Nephron progenitor cell (in vitro differentiated cells): ENCODE measurements at regions not wholly inside any gene's neighbourhood (a gene's known extent, or its start where the extent isn't known, plus 50 kb on each side); places are given as distances from the start of the nearest gene placed in this dataset.

Experiments used
- DNase-seq: peaks from one replicate; pipeline ENCODE4 v3.0.0; 2021
- H3K27ac Mint-ChIP-seq: 2 replicates; pipeline ENCODE4 v1.8.0; 2021; ENCODE audit warnings: mild to moderate bottlenecking, moderate library complexity, mixed read lengths
- H3K27me3 Mint-ChIP-seq: 2 replicates; pipeline ENCODE4 v1.8.0; 2021; ENCODE audit warnings: mild to moderate bottlenecking, low read depth, mixed read lengths; ENCODE audit not compliant: poor library complexity
- H3K36me3 Mint-ChIP-seq: 2 replicates; pipeline ENCODE4 v1.8.0; 2021; ENCODE audit warnings: low read depth, mixed read lengths
- H3K4me1 Mint-ChIP-seq: 2 replicates; pipeline ENCODE4 v1.8.0; 2021; ENCODE audit warnings: mixed read lengths
- H3K4me3 Mint-ChIP-seq: 2 replicates; pipeline ENCODE4 v1.8.0; 2021; ENCODE audit warnings: mild to moderate bottlenecking, moderate library complexity, mixed read lengths
- H3K9me3 Mint-ChIP-seq: 2 replicates; pipeline ENCODE4 v1.8.0; 2021; ENCODE audit warnings: mild to moderate bottlenecking, moderate library complexity, mixed read lengths
- TF ChIP-seq, protein P1 (sequence below): fragments of 200-600 bp; sonication (generic); IDR thresholded peaks from 2 replicates; pipeline ENCODE4 v1.5.0; 2021; ENCODE audit warnings: antibody characterized with exemption

DNA sequence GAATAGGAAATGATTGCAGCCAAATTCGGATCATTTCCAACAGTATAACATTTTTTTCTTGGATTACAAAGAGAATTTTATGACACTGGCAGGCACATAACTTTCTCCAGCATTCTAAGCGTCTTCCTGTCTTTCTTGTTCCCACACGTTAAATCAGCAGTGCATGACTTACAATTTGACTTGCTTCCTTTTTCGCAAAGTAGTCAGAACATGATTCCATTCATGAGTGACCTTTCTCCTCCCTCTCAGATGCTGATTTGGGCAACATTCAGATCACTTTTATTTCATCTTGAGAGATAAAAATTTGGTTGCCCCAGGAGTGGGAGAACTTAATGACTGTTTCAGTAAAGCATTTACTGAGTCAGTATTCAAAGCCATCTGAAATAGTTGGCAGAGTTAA is 858.7 kb upstream of the ACVR2A start:
- H3K9me3 Mint-ChIP-seq, result no peaks in the 10 kb centered on the region
- H3K27ac Mint-ChIP-seq, result peak overlapping the region; percentile 96
- TF ChIP-seq, protein P1, sequence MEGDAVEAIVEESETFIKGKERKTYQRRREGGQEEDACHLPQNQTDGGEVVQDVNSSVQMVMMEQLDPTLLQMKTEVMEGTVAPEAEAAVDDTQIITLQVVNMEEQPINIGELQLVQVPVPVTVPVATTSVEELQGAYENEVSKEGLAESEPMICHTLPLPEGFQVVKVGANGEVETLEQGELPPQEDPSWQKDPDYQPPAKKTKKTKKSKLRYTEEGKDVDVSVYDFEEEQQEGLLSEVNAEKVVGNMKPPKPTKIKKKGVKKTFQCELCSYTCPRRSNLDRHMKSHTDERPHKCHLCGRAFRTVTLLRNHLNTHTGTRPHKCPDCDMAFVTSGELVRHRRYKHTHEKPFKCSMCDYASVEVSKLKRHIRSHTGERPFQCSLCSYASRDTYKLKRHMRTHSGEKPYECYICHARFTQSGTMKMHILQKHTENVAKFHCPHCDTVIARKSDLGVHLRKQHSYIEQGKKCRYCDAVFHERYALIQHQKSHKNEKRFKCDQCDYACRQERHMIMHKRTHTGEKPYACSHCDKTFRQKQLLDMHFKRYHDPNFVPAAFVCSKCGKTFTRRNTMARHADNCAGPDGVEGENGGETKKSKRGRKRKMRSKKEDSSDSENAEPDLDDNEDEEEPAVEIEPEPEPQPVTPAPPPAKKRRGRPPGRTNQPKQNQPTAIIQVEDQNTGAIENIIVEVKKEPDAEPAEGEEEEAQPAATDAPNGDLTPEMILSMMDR, result no peak
- no peak for DNase-seq
- H3K4me3 Mint-ChIP-seq, result no peak overlapping the region
- peaks cover 29% of the 10 kb centered on the region for H3K4me1 Mint-ChIP-seq
- no peaks in the 10 kb centered on the region for H3K36me3 Mint-ChIP-seq
- H3K27me3 Mint-ChIP-seq, result no peaks in the 10 kb centered on the region

DNA sequence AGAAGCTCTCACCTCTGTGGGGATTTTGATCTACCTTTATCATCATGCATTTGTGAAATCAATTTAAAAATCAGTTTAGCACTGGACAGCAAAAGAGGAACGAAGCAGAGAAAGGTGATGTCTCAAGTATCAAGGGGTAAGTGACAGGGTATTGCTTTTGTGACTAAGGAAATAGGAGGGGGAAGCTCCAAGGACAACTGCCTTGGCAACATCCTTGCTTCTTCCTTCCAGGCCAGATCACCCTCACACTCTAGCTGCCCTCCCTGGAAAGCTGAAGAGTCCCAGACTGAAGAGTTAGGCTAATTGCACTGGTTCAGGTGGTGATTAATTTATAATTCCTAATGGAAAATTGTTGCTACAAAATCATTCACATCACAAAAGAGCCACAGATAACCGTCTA is 859.1 kb upstream of the ACVR2A start:
- Mint-ChIP-seq H3K36me3 (no peaks in the 10 kb centered on the region), H3K27me3 (no peaks in the 10 kb centered on the region), H3K4me1 (peaks cover 29% of the 10 kb centered on the region), H3K27ac (peak overlapping the region; percentile 88), H3K9me3 (no peaks in the 10 kb centered on the region), H3K4me3 (no peak overlapping the region)
- TF ChIP-seq, protein P1, result no peak
- no peak for DNase-seq

DNA sequence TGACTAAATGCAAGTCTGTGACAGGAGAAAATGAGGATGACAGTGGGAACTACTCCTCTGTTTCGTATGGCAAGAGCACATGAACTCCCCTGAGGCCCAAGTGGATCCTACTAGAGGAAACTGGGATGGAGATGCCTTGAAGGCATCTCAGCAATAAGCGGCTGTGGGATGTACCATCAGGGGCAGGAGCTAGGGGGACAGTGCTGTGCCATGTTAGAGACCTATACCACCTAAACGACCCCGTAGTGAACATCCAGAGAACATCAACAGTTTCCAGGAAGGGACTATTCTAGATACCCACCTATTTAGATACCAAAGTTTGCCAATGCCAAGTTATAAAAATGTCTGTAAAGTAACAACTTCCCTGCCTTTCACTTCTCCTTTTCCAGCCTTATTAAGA is 860.8 kb upstream of the ACVR2A start:
- no peak overlapping the region for H3K27ac Mint-ChIP-seq
- H3K4me3 Mint-ChIP-seq, result no peak overlapping the region
- TF ChIP-seq, protein P1, result no peak
- no peaks in the 10 kb centered on the region for H3K27me3 Mint-ChIP-seq
- H3K9me3 Mint-ChIP-seq, result no peaks in the 10 kb centered on the region
- no peak for DNase-seq
- no peaks in the 10 kb centered on the region for H3K36me3 Mint-ChIP-seq
- peaks cover 24% of the 10 kb centered on the region for H3K4me1 Mint-ChIP-seq

DNA sequence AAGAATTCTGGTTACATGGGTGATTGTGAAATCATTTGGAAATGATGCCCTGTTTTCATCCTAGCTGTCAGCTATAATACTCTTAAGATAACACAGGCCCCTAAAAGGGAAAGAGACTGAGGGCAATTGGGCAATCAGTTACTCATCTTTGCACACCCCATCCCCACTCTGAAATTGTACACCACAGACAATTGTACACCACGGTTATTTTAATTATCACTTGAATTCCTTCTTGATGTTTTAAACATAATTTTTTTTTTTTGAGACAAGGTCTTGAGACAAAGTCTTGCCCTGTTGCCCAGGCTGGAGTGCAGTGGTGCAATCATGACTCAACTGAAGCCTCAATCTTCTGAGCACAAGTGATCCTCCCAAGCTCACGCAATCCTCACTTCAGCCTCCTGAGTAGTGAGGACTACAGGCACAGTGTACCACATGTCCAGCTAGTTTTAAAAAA is 862.4 kb upstream of the ACVR2A start:
- Mint-ChIP-seq H3K27ac (no peak overlapping the region), H3K36me3 (no peaks in the 10 kb centered on the region), H3K4me3 (no peak overlapping the region), H3K27me3 (no peaks in the 10 kb centered on the region), H3K4me1 (peaks cover 24% of the 10 kb centered on the region), H3K9me3 (no peaks in the 10 kb centered on the region)
- DNase-seq, result no peak
- TF ChIP-seq, protein P1, result no peak

- H3K27ac Mint-ChIP-seq, result no peak overlapping the region
- H3K4me1 Mint-ChIP-seq, result peaks cover 23% of the 10 kb centered on the region
- DNase-seq, result no peak
- no peak overlapping the region for H3K4me3 Mint-ChIP-seq
- TF ChIP-seq, protein P1, result no peak
- H3K27me3 Mint-ChIP-seq, result no peaks in the 10 kb centered on the region
- H3K36me3 Mint-ChIP-seq, result no peaks in the 10 kb centered on the region
- H3K9me3 Mint-ChIP-seq, result no peaks in the 10 kb centered on the region
Measured at GRCh38 chr2:146981921-146982320, 862.9 kb upstream of the ACVR2A start.

DNA sequence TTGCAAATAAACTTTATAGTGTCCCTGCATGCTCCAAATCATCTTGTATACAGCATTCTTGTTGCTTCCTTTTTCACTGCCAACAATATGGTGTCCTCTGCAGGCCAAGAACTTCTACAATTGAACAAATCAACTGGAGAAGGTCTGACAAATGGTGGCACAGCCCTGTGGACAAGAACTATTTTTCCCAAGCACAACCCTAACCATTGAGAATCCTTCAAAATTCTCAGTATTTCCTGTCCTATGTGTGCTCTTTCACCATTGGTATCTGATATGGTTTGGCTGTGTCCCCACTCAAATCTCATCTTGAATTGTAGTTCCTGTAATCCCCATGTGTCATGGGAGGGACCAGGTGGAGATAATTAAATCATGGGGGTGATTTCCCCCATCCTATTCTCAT is 865.1 kb upstream of the ACVR2A start:
- Mint-ChIP-seq H3K4me1 (peaks cover 4% of the 10 kb centered on the region), H3K27me3 (no peaks in the 10 kb centered on the region), H3K27ac (no peak overlapping the region), H3K4me3 (no peak overlapping the region), H3K36me3 (no peaks in the 10 kb centered on the region), H3K9me3 (no peaks in the 10 kb centered on the region)
- TF ChIP-seq, protein P1, result no peak
- no peak for DNase-seq
